HCT116 (cell line): ENCODE measurements at regions not wholly inside any gene's neighbourhood (a gene's known extent, or its start where the extent isn't known, plus 50 kb on each side); places are given as distances from the start of the nearest gene placed in this dataset.

Source experiments
- ATAC-seq: fragments of 200-7000 bp; cut with Tn5 transposase; 2 replicates; pipeline ENCODE4 v1.9.1; 2020; ENCODE audit warnings: mild to moderate bottlenecking, moderate library complexity
- BruUV-seq: library from RNA; stranded (reverse); fragments of 400-500 nt; replicated peaks from 2 replicates; lab custom pipeline; 2021; lab: Mats Ljungman, UMichigan
- CTCF ChIA-PET: fragments of 300-600 bp; sonication (Branson Sonifier 250); formaldehyde crosslinking; loops from one replicate; lab custom pipeline; 2021; ENCODE audit warnings: antibody characterized with exemption; lab: Charles Lee
- POLR2A ChIA-PET: fragments of 300-600, 350-600 bp; sonication (Branson Sonifier 250); formaldehyde crosslinking; loops from one replicate; lab custom pipeline; 2021; ENCODE audit warnings: antibody characterized with exemption; lab: Charles Lee
- RAD21 ChIA-PET, 2 experiments: fragments of 300-600 bp; sonication (Branson Sonifier 250); formaldehyde crosslinking; loops; one replicate each; lab custom pipeline; 2023; ENCODE audit warnings: low total read pairs in 2 of 2; ENCODE audit not compliant: uncharacterized antibody in 2 of 2, unreplicated experiment in 2 of 2, low non-redundant PET in 1 of 2; lab: Charles Lee
- DNase-seq: peaks from one replicate; pipeline ENCODE4 v3.0.0-alpha.2; 2010; ENCODE audit warnings: low read depth, low spot score
- H2AFZ ChIP-seq: fragments of 200-600 bp; shearing (Covaris generic), sonication (generic); 2 replicates; pipeline ENCODE4 v1.6.1; 2017; ENCODE audit warnings: low read depth, mixed run types, mixed read lengths, antibody characterized with exemption, low read length; ENCODE audit not compliant: poor library complexity, severe bottlenecking
- H3K27ac ChIP-seq: 2 replicates; pipeline ENCODE4 v1.5.1; 2012; ENCODE audit warnings: low read depth, low read length
- H3K27me3 ChIP-seq: fragments of 200-600 bp; sonication (generic); 2 replicates; pipeline ENCODE4 v1.6.1; 2016; ENCODE audit warnings: mixed run types, low read length, mixed read lengths; ENCODE audit not compliant: insufficient read depth
- H3K36me3 ChIP-seq, 2 experiments: fragments of 200-500 bp in 1 of 2; fragments of 200-600 bp in 1 of 2; sonication (Bioruptor generic) in 1 of 2; sonication (generic) in 1 of 2; 2 replicates each; pipeline versions ENCODE4 v1.5.1 to v1.6.1; 2014 to 2016; ENCODE audit warnings: low read length in 2 of 2, inconsistent platforms in 1 of 2, mixed read lengths in 1 of 2, mixed run types in 1 of 2; ENCODE audit not compliant: insufficient read depth in 2 of 2, control insufficient read depth in 1 of 2
- H3K4me1 ChIP-seq, 2 experiments: fragments of 200-600 bp in 1 of 2; sonication (generic) in 1 of 2; 2 replicates each; pipeline versions ENCODE4 v1.5.1 to v1.6.1; 2012 to 2017; ENCODE audit warnings: low read length in 2 of 2, inconsistent platforms in 1 of 2, mild to moderate bottlenecking in 1 of 2, mixed read lengths in 1 of 2, mixed run types in 1 of 2, moderate library complexity in 1 of 2; ENCODE audit not compliant: insufficient read depth in 2 of 2, control insufficient read depth in 1 of 2
- H3K4me2 ChIP-seq: fragments of 200-600 bp; sonication (generic); 2 replicates; pipeline ENCODE4 v1.6.1; 2017; ENCODE audit warnings: mixed run types, low read length, mixed read lengths
- H3K4me3 ChIP-seq, 2 experiments: fragments of 200-600 bp in 1 of 2; sonication (generic) in 1 of 2; replicated peaks in 1 of 2; 2 replicates each; pipeline ENCODE4 v1.5.1; 2011 to 2016; ENCODE audit warnings: low read length in 2 of 2, control low read depth in 1 of 2, low read depth in 1 of 2, mild to moderate bottlenecking in 1 of 2, mixed read lengths in 1 of 2, mixed run types in 1 of 2
- H3K79me2 ChIP-seq: fragments of 200-600 bp; sonication (generic); 2 replicates; pipeline ENCODE4 v1.6.1; 2017; ENCODE audit warnings: mild to moderate bottlenecking, mixed run types, low read length, moderate library complexity, mixed read lengths; ENCODE audit not compliant: insufficient read depth
- H3K9ac ChIP-seq: fragments of 200-600 bp; sonication (generic); 2 replicates; pipeline ENCODE4 v1.6.1; 2016; ENCODE audit warnings: low read length, mixed read lengths
- H3K9me2 ChIP-seq: fragments of 200-600 bp; sonication (generic), shearing (Covaris generic); 2 replicates; pipeline ENCODE4 v1.6.1; 2017; ENCODE audit warnings: mixed run types, mild to moderate bottlenecking, moderate library complexity; ENCODE audit not compliant: insufficient read depth
- H3K9me3 ChIP-seq, 2 experiments: fragments of 200-500 bp in 1 of 2; fragments of 200-600 bp in 1 of 2; sonication (Bioruptor generic) in 1 of 2; sonication (generic) in 1 of 2; 2 replicates each; pipeline ENCODE4 v1.6.1; 2014 to 2017; ENCODE audit warnings: low read length in 2 of 2, mixed read lengths in 2 of 2, inconsistent platforms in 1 of 2, low read depth in 1 of 2, mild to moderate bottlenecking in 1 of 2, mixed run types in 1 of 2, moderate library complexity in 1 of 2; ENCODE audit not compliant: control insufficient read depth in 1 of 2, insufficient read depth in 1 of 2
- H4K20me1 ChIP-seq: fragments of 200-600 bp; sonication (generic), shearing (Covaris generic); 2 replicates; pipeline ENCODE4 v1.6.1; 2017; ENCODE audit warnings: mixed run types, mild to moderate bottlenecking, moderate library complexity; ENCODE audit not compliant: insufficient read depth
- CTCF ChIP-seq, 3 experiments: fragments of 200-600 bp in 1 of 3; sonication (generic) in 1 of 3; IDR thresholded peaks in 2 of 3; conservative IDR thresholded peaks in 1 of 3; 2 replicates each; pipeline ENCODE4 v1.5.1; 2012 to 2017; ENCODE audit warnings: low read depth in 2 of 3, low read length in 2 of 3, antibody characterized with exemption in 1 of 3, borderline replicate concordance in 1 of 3, control low read depth in 1 of 3, mild to moderate bottlenecking in 1 of 3, mixed read lengths in 1 of 3, mixed run types in 1 of 3, moderate library complexity in 1 of 3; ENCODE audit not compliant: insufficient read depth in 1 of 3
- ELF1 ChIP-seq: IDR thresholded peaks from 2 replicates; pipeline ENCODE4 v1.6.1; 2012; ENCODE audit warnings: low read depth, borderline replicate concordance
- EZH2 ChIP-seq: fragments of 200-600 bp; sonication (generic); IDR thresholded peaks from 2 replicates; pipeline ENCODE4 v1.6.1; 2017; ENCODE audit warnings: antibody characterized with exemption, mixed run types
- JUND ChIP-seq: IDR thresholded peaks from 2 replicates; pipeline ENCODE4 v1.6.1; 2012
- SIN3A ChIP-seq: IDR thresholded peaks from 2 replicates; pipeline ENCODE4 v1.6.1; 2012; ENCODE audit warnings: low read depth
- SP1 ChIP-seq: IDR thresholded peaks from 2 replicates; pipeline ENCODE4 v1.6.1; 2012; ENCODE audit warnings: low read depth
- SRF ChIP-seq: IDR thresholded peaks from 2 replicates; pipeline ENCODE4 v1.6.1; 2012; ENCODE audit warnings: low read depth
- YY1 ChIP-seq: IDR thresholded peaks from 2 replicates; pipeline ENCODE4 v1.6.1; 2011; ENCODE audit warnings: low read length, low read depth, moderate library complexity, mild to moderate bottlenecking; ENCODE audit not compliant: insufficient replicate concordance; ENCODE audit errors: extremely low read depth
- ZNF274 ChIP-seq: fragments of 200-500 bp; sonication (Bioruptor generic); IDR thresholded peaks from 2 replicates; pipeline ENCODE4 v1.6.1; 2014; ENCODE audit warnings: mild to moderate bottlenecking, low read depth, low read length, inconsistent platforms
- intact Hi-C: fragments of 100-400 bp; cut with micrococcal nuclease; formaldehyde crosslinking; loops from 2 replicates; pipeline ENCODE4 v1.10.0; 2022
- TF ChIP-seq, protein P1 (sequence below): IDR thresholded peaks from 2 replicates; pipeline ENCODE4 v1.6.1; 2012

DNA sequence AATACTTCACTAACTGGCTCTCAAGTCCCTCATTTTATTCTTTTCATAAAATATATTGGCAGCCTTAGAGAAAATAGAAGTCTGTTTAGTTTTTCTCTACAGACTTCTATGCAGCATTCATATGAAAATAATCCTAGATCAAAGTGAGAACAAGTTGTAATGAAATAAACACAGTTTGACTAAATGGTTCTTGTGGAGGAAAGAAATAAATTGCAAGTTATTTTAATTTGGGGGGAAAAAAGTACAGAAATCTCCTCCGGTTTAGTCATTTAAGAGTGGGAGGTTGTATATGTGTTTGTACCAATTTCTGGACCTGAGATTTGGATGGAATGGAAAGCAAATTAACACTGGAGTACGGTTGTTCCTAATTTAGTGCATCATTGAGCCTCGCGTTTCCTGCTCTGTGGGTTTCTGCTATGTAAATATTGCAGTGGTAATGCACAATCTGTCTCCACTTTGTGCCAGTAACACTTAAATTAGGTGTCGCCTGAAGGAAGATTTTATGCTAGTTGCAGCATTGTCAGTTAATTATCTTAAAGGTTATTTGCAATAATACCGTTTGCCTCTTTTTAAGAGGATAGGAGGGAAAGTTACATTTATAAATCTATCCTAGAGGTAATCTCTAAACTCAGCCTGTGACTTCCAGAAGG is 100.2 kb downstream of the ZIC5 start:
- Histone ChIP-seq H3K4me1 (no peaks in the 10 kb centered on the region), H3K9me2 (no peaks in the 10 kb centered on the region), H3K27me3 (no peaks in the 10 kb centered on the region), H3K36me3 (no peaks in the 10 kb centered on the region), H4K20me1 (no peaks in the 10 kb centered on the region), H3K9ac (no peak overlapping the region), H3K4me2 (no peak overlapping the region), H3K79me2 (no peaks in the 10 kb centered on the region), H3K4me3 (no peak overlapping the region), H2AFZ (no peak overlapping the region), H3K9me3 (no peaks in the 10 kb centered on the region), H3K27ac (no peak overlapping the region)
- RAD21 ChIA-PET = no interaction called here
- TF ChIP-seq SP1 (no peak), ZNF274 (no peak), SRF (no peak), EZH2 (no peak), SIN3A (no peak), JUND (no peak), CTCF (IDR thresholded peaks at IDR 0.05 in 2 of 3, conservative IDR thresholded peaks at IDR 0.05 in 1 of 3; ENCODE audit: borderline replicate concordance in 1 of 3, insufficient read depth in 1 of 3, low read depth in 2 of 3, low read length in 2 of 3) (no peak)
- intact Hi-C loops = no loop called here
- ATAC-seq = no peak
- CTCF ChIA-PET = no interaction called here
- no TSS peak for BruUV-seq
- POLR2A ChIA-PET = no interaction called here
- DNase-seq = no peak

DNA sequence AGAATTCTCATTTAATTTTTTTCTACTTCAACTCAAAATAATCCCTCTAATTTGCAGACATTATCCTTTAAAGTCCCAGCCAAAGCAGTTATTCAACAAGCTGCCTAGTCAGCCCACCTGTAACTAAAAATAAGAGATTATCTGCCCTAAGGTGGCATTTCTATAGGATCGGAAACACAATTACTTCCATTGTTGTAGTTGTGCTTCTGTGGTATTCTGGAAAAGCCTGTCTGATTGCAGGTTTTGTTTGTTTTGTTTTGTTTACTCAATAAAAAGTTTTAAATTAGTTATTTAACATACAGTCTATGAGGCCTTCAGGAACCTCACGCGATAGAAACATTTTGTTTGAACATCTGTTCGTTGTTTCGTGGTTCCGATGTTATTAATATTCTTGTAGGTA is 101.0 kb downstream of the ZIC5 start:
- Histone ChIP-seq H2AFZ (no peak overlapping the region), H3K9me3 (no peaks in the 10 kb centered on the region), H3K9ac (no peak overlapping the region), H3K4me1 (no peaks in the 10 kb centered on the region), H3K36me3 (no peaks in the 10 kb centered on the region), H3K4me3 (no peak overlapping the region), H3K9me2 (no peaks in the 10 kb centered on the region), H4K20me1 (no peaks in the 10 kb centered on the region), H3K79me2 (no peaks in the 10 kb centered on the region), H3K27ac (no peak overlapping the region), H3K4me2 (no peak overlapping the region), H3K27me3 (no peaks in the 10 kb centered on the region)
- ChIA-PET RAD21 (no interaction called here), POLR2A (no interaction called here), CTCF (no interaction called here)
- intact Hi-C loops = no loop called here
- no TSS peak for BruUV-seq
- DNase-seq (no peak), ATAC-seq (no peak)
- no peak for TF ChIP-seq ELF1
- no peak for TF ChIP-seq YY1
- TF ChIP-seq, protein P1, sequence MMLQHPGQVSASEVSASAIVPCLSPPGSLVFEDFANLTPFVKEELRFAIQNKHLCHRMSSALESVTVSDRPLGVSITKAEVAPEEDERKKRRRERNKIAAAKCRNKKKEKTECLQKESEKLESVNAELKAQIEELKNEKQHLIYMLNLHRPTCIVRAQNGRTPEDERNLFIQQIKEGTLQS = no peak
- TF ChIP-seq CTCF (IDR thresholded peaks at IDR 0.05 in 2 of 3, conservative IDR thresholded peaks at IDR 0.05 in 1 of 3; ENCODE audit: borderline replicate concordance in 1 of 3, insufficient read depth in 1 of 3, low read depth in 2 of 3, low read length in 2 of 3) = no peak
